ENCODE measurements at regions not wholly inside any gene's neighbourhood (a gene's known extent, or its start where the extent isn't known, plus 50 kb on each side); places are given as distances from the start of the nearest gene placed in this dataset.

DNA sequence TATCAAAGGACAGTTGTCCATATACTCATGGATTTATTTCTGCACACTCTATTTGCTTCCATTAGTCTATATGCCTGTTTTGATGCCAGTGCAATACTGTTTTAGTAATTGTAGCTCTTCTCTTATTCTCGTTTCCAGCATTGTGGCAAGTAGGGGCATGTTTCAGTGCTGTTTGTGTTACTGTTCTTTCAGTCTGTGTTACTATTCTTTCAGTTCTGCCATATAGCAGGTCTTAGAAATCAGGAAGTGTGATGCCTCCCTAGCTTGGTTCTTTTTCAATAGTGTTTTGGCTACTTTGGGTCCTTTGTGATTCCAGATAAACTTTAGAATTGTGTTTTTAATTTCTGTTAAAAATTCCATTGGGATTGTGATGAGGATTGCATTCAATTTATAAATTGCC, 180.5 kb upstream of the PTPRD start:
- Mint-ChIP-seq H3K9me3 (peaks cover 5% of the 10 kb centered on the region; the same call in 1 of the 2 replicates), H3K27ac (peak overlapping the region; percentile 48; the same call in 1 of the 2 replicates), H3K36me3 (no peaks in the 10 kb centered on the region), H3K27me3 (ENCODE audit: low read depth) (no peaks in the 10 kb centered on the region), H3K4me1 (peaks cover 9% of the 10 kb centered on the region), H3K4me3 (no peak overlapping the region)
- ATAC-seq (no peak), DNase-seq (ENCODE audit: low spot score) (no peak)
- CTCF ChIA-PET, result no interaction called here
- TF ChIP-seq ZNF317 (CRISPR knock-in tag; IDR thresholded peaks at IDR 0.05; ENCODE audit: borderline replicate concordance, low read depth), result no peak
- TF ChIP-seq TP53 (CRISPR knock-in tag; IDR thresholded peaks at IDR 0.05), result no peak
- TF ChIP-seq NR2C2 (CRISPR knock-in tag; IDR thresholded peaks at IDR 0.05), result no peak
- TF ChIP-seq, protein P1, sequence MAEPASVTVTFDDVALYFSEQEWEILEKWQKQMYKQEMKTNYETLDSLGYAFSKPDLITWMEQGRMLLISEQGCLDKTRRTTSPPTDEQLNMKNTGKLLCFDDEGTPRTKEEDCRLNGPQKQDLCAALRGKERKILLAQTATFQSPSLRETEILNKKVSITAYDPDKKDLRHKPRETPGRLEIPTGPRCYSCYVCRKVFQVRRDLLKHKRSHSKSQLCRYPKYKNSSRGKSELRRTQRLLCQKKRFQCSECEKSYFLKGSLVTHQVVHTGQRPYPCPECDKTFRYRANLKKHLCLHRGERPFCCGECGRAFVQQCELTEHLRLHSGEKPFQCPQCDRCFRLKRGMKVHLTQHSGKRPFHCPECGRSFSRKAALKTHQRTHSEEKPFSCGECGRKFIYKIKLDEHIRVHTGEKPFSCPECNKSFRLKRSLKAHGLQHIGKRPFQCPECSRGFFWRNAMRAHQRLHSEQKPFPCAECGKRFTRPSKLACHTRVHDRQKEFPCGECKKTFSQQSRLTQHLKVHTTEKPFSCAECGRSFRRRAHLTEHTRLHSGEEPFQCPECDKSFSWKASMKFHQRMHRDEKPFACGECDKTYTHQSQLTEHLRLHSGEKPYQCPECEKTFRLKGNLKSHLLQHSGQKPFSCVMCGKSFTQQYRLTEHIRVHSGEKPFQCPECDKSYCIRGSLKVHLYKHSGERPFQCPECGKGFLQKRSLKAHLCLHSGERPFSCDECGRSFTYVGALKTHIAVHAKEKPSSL (CRISPR knock-in tag; conservative IDR thresholded peaks at IDR 0.05), result no peak
- TF ChIP-seq, protein P2, sequence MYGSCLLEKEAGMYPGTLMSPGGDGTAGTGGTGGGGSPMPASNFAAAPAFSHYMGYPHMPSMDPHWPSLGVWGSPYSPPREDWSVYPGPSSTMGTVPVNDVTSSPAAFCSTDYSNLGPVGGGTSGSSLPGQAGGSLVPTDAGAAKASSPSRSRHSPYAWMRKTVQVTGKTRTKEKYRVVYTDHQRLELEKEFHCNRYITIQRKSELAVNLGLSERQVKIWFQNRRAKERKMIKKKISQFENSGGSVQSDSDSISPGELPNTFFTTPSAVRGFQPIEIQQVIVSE (CRISPR knock-in tag; IDR thresholded peaks at IDR 0.05; ENCODE audit: borderline replicate concordance), result no peak
- TF ChIP-seq, protein P3, sequence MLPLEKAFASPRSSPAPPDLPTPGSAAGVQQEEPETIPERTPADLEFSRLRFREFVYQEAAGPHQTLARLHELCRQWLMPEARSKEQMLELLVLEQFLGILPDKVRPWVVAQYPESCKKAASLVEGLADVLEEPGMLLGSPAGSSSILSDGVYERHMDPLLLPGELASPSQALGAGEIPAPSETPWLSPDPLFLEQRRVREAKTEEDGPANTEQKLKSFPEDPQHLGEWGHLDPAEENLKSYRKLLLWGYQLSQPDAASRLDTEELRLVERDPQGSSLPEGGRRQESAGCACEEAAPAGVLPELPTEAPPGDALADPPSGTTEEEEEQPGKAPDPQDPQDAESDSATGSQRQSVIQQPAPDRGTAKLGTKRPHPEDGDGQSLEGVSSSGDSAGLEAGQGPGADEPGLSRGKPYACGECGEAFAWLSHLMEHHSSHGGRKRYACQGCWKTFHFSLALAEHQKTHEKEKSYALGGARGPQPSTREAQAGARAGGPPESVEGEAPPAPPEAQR (CRISPR knock-in tag; IDR thresholded peaks at IDR 0.05), result no peak
- TF ChIP-seq ZNF232 (CRISPR knock-in tag; IDR thresholded peaks at IDR 0.05), result no peak
- TF ChIP-seq IRF2 (CRISPR knock-in tag; IDR thresholded peaks at IDR 0.05; ENCODE audit: borderline replicate concordance, low read depth), result no peak
- TF ChIP-seq, protein P4, sequence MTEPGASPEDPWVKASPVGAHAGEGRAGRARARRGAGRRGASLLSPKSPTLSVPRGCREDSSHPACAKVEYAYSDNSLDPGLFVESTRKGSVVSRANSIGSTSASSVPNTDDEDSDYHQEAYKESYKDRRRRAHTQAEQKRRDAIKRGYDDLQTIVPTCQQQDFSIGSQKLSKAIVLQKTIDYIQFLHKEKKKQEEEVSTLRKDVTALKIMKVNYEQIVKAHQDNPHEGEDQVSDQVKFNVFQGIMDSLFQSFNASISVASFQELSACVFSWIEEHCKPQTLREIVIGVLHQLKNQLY (CRISPR knock-in tag; IDR thresholded peaks at IDR 0.05), result no peak
- TF ChIP-seq, protein P5, sequence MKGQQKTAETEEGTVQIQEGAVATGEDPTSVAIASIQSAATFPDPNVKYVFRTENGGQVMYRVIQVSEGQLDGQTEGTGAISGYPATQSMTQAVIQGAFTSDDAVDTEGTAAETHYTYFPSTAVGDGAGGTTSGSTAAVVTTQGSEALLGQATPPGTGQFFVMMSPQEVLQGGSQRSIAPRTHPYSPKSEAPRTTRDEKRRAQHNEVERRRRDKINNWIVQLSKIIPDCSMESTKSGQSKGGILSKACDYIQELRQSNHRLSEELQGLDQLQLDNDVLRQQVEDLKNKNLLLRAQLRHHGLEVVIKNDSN (CRISPR knock-in tag; IDR thresholded peaks at IDR 0.05), result no peak
- TF ChIP-seq, protein P6, sequence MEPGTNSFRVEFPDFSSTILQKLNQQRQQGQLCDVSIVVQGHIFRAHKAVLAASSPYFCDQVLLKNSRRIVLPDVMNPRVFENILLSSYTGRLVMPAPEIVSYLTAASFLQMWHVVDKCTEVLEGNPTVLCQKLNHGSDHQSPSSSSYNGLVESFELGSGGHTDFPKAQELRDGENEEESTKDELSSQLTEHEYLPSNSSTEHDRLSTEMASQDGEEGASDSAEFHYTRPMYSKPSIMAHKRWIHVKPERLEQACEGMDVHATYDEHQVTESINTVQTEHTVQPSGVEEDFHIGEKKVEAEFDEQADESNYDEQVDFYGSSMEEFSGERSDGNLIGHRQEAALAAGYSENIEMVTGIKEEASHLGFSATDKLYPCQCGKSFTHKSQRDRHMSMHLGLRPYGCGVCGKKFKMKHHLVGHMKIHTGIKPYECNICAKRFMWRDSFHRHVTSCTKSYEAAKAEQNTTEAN (CRISPR knock-in tag; IDR thresholded peaks at IDR 0.05), result no peak
- TF ChIP-seq SOX15 (CRISPR knock-in tag; IDR thresholded peaks at IDR 0.05), result no peak
- TF ChIP-seq MYBL2 (CRISPR knock-in tag; IDR thresholded peaks at IDR 0.05), result no peak
- TF ChIP-seq, protein P7, sequence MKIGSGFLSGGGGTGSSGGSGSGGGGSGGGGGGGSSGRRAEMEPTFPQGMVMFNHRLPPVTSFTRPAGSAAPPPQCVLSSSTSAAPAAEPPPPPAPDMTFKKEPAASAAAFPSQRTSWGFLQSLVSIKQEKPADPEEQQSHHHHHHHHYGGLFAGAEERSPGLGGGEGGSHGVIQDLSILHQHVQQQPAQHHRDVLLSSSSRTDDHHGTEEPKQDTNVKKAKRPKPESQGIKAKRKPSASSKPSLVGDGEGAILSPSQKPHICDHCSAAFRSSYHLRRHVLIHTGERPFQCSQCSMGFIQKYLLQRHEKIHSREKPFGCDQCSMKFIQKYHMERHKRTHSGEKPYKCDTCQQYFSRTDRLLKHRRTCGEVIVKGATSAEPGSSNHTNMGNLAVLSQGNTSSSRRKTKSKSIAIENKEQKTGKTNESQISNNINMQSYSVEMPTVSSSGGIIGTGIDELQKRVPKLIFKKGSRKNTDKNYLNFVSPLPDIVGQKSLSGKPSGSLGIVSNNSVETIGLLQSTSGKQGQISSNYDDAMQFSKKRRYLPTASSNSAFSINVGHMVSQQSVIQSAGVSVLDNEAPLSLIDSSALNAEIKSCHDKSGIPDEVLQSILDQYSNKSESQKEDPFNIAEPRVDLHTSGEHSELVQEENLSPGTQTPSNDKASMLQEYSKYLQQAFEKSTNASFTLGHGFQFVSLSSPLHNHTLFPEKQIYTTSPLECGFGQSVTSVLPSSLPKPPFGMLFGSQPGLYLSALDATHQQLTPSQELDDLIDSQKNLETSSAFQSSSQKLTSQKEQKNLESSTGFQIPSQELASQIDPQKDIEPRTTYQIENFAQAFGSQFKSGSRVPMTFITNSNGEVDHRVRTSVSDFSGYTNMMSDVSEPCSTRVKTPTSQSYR (CRISPR knock-in tag; IDR thresholded peaks at IDR 0.05), result no peak
- no peak for TF ChIP-seq MXD4 (CRISPR knock-in tag; IDR thresholded peaks at IDR 0.05; ENCODE audit: borderline replicate concordance)
- TF ChIP-seq PRRX2 (CRISPR knock-in tag; IDR thresholded peaks at IDR 0.05), result no peak
- TF ChIP-seq, protein P8, sequence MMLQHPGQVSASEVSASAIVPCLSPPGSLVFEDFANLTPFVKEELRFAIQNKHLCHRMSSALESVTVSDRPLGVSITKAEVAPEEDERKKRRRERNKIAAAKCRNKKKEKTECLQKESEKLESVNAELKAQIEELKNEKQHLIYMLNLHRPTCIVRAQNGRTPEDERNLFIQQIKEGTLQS (CRISPR knock-in tag; conservative IDR thresholded peaks at IDR 0.05), result no peak
- TF ChIP-seq OVOL2 (CRISPR knock-in tag; IDR thresholded peaks at IDR 0.05; ENCODE audit: borderline replicate concordance), result no peak
- POLR2A ChIA-PET, result no interaction called here
